Neural cell (in vitro differentiated cells): ENCODE measurements at regions not wholly inside any gene's neighbourhood (a gene's known extent, or its start where the extent isn't known, plus 50 kb on each side); places are given as distances from the start of the nearest gene placed in this dataset.

Experiments
- EZH2 ChIP-seq: fragments of 200-600, 300-800 bp; shearing (Covaris generic), sonication (generic); IDR thresholded peaks from 2 replicates; pipeline ENCODE4 v1.6.1; 2014; ENCODE audit warnings: antibody characterized with exemption, low read length, borderline replicate concordance, mild to moderate bottlenecking; ENCODE audit not compliant: insufficient read depth, poor library complexity, severe bottlenecking
- MXI1 ChIP-seq: fragments of 450-650 bp; conservative IDR thresholded peaks from 2 replicates; pipeline ENCODE4 v1.6.1; 2014; ENCODE audit warnings: antibody characterized with exemption, mild to moderate bottlenecking; ENCODE audit not compliant: poor library complexity, severe bottlenecking
- POLR2AphosphoS5 ChIP-seq: IDR thresholded peaks from 2 replicates; pipeline ENCODE4 v1.6.1; 2012
- RAD21 ChIP-seq: fragments of 450-650 bp; conservative IDR thresholded peaks from 2 replicates; pipeline ENCODE4 v1.6.1; 2014; ENCODE audit warnings: antibody characterized with exemption, mild to moderate bottlenecking, moderate library complexity
- TF ChIP-seq, protein P1 (sequence below): fragments of 450-650 bp; IDR thresholded peaks from 2 replicates; pipeline ENCODE4 v1.5.1; 2014; ENCODE audit warnings: antibody characterized with exemption, mild to moderate bottlenecking, moderate library complexity; ENCODE audit not compliant: poor library complexity, severe bottlenecking

DNA sequence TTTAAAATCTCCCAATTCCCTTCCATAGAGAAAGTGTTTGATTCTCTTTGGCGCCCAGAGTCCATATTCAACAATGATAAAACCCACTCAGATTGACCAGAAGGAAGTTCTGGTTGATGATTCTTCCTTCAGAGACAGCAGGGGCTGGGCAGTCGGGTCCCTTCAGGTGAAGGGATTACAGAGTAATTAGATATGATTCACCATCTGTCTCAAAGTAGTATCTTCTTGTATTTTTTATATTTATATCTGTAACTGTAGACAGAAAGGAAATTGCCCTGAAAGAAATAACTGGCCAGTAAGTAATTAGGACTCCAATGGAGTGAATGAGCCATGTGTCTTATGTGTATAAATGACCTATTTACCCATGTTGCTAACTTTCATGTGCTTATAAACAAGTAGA is 156.0 kb downstream of the PLCE1 start:
- TF ChIP-seq, protein P1, sequence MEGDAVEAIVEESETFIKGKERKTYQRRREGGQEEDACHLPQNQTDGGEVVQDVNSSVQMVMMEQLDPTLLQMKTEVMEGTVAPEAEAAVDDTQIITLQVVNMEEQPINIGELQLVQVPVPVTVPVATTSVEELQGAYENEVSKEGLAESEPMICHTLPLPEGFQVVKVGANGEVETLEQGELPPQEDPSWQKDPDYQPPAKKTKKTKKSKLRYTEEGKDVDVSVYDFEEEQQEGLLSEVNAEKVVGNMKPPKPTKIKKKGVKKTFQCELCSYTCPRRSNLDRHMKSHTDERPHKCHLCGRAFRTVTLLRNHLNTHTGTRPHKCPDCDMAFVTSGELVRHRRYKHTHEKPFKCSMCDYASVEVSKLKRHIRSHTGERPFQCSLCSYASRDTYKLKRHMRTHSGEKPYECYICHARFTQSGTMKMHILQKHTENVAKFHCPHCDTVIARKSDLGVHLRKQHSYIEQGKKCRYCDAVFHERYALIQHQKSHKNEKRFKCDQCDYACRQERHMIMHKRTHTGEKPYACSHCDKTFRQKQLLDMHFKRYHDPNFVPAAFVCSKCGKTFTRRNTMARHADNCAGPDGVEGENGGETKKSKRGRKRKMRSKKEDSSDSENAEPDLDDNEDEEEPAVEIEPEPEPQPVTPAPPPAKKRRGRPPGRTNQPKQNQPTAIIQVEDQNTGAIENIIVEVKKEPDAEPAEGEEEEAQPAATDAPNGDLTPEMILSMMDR: no peak
- TF ChIP-seq POLR2AphosphoS5 (no peak), MXI1 (no peak), EZH2 (no peak), RAD21 (no peak)
